ENCODE measurements at regions not wholly inside any gene's neighbourhood (a gene's known extent, or its start where the extent isn't known, plus 50 kb on each side); places are given as distances from the start of the nearest gene placed in this dataset.

DNA sequence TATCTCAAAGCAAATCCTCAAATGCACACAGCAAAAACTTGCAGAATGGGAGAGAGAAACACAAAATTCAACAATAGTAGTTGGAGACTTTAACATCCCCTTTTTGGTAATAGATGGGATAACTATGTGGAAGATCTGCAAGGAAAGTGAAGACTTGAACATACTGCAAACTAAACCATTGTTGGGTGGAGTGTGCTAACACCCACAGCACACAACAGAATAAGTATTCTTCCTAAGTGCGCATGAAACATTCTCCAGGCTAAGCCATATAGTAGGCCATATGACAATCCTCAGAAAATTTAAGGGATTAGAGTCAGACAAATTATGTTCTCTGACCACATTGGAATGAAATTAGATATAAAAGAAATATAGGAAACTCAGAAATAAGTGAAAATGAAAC lies 230.6 kb downstream of the FBXO15 start:
- CTCF ChIA-PET, result no interaction called here
- Histone ChIP-seq H3K27ac (ENCODE audit: low read depth, low read length, poor library complexity, severe bottlenecking) (no peak overlapping the region), H3K36me3 (ENCODE audit: insufficient read depth, low read length, poor library complexity, severe bottlenecking) (no peaks in the 10 kb centered on the region), H3K4me3 (ENCODE audit: low read depth, low read length, poor library complexity, severe bottlenecking) (no peak overlapping the region), H3K27me3 (replicated peaks; ENCODE audit: insufficient read depth, low read depth, low read length, poor library complexity) (no peaks in the 10 kb centered on the region), H3K9me3 (ENCODE audit: low read depth, low read length, poor library complexity, severe bottlenecking) (no peaks in the 10 kb centered on the region), H3K4me1 (ENCODE audit: insufficient read depth, low read length, poor library complexity, severe bottlenecking) (no peaks in the 10 kb centered on the region)
- TF ChIP-seq CTCF (conservative IDR thresholded peaks at IDR 0.05; ENCODE audit: low read depth, low read length) (no peak), EZH2 (IDR thresholded peaks at IDR 0.05; ENCODE audit: borderline replicate concordance, low read depth, low read length, poor library complexity, severe bottlenecking) (no peak)
- intact Hi-C loops (cut with micrococcal nuclease; ENCODE audit: unreplicated experiment), result no loop called here
- BruUV-seq (replicated peaks), result no TSS peak
- DNase-seq (ENCODE audit: low spot score), result no peak
- POLR2A ChIA-PET (ENCODE audit: low non-redundant PET), result no interaction called here

GRCh38 chr18:73913505-73913904 lies 234.1 kb downstream of the FBXO15 start:
- Histone ChIP-seq H3K4me3 (ENCODE audit: low read depth, low read length, poor library complexity, severe bottlenecking) (no peak overlapping the region), H3K4me1 (ENCODE audit: insufficient read depth, low read length, poor library complexity, severe bottlenecking) (no peaks in the 10 kb centered on the region), H3K9me3 (ENCODE audit: low read depth, low read length, poor library complexity, severe bottlenecking) (no peaks in the 10 kb centered on the region), H3K27me3 (replicated peaks; ENCODE audit: insufficient read depth, low read depth, low read length, poor library complexity) (no peaks in the 10 kb centered on the region), H3K27ac (ENCODE audit: low read depth, low read length, poor library complexity, severe bottlenecking) (no peak overlapping the region), H3K36me3 (ENCODE audit: insufficient read depth, low read length, poor library complexity, severe bottlenecking) (no peaks in the 10 kb centered on the region)
- POLR2A ChIA-PET (ENCODE audit: low non-redundant PET), result no interaction called here
- intact Hi-C loops (cut with micrococcal nuclease; ENCODE audit: unreplicated experiment), result no loop called here
- no peak for DNase-seq (ENCODE audit: low spot score)
- TF ChIP-seq CTCF (conservative IDR thresholded peaks at IDR 0.05; ENCODE audit: low read depth, low read length), result no peak
- TF ChIP-seq EZH2 (IDR thresholded peaks at IDR 0.05; ENCODE audit: borderline replicate concordance, low read depth, low read length, poor library complexity, severe bottlenecking), result no peak
- CTCF ChIA-PET, result no interaction called here
- no TSS peak for BruUV-seq (replicated peaks)

DNA sequence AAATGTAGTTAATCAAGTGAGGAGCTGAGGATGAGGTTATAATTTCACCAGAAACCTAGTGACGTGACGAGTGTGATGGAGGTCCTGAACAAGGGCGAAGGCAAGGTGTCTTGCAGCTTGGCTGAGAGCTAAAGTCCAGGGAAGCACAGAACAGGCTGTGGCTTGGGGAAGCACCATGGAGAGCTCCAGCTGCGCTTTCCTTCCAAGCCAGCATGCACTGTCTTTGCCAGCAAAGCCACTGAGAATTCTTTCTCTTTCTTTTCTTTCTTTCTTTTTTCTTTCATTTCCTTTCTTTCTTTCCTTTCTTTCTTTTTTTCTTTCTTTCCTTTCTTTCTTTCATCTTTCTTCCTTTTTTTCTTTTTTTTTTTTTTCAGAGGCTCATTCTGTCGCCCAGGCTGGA lies 239.3 kb downstream of the FBXO15 start:
- Histone ChIP-seq H3K9me3 (ENCODE audit: low read depth, low read length, poor library complexity, severe bottlenecking) (no peaks in the 10 kb centered on the region), H3K4me1 (ENCODE audit: insufficient read depth, low read length, poor library complexity, severe bottlenecking) (no peaks in the 10 kb centered on the region), H3K27me3 (replicated peaks; ENCODE audit: insufficient read depth, low read depth, low read length, poor library complexity) (peaks cover 3% of the 10 kb centered on the region), H3K4me3 (ENCODE audit: low read depth, low read length, poor library complexity, severe bottlenecking) (no peak overlapping the region), H3K36me3 (ENCODE audit: insufficient read depth, low read length, poor library complexity, severe bottlenecking) (no peaks in the 10 kb centered on the region), H3K27ac (ENCODE audit: low read depth, low read length, poor library complexity, severe bottlenecking) (no peak overlapping the region)
- BruUV-seq (replicated peaks), result no TSS peak
- DNase-seq (ENCODE audit: low spot score), result peak; percentile 22
- ChIA-PET CTCF (no interaction called here), POLR2A (ENCODE audit: low non-redundant PET) (no interaction called here)
- intact Hi-C loops (cut with micrococcal nuclease; ENCODE audit: unreplicated experiment), result no loop called here
- TF ChIP-seq CTCF (conservative IDR thresholded peaks at IDR 0.05; ENCODE audit: low read depth, low read length), result no peak
- no peak for TF ChIP-seq EZH2 (IDR thresholded peaks at IDR 0.05; ENCODE audit: borderline replicate concordance, low read depth, low read length, poor library complexity, severe bottlenecking)

Data from A673 (cell line).